Thoracic aorta (tissue), 2 donors: ENCODE measurements at regions not wholly inside any gene's neighbourhood (a gene's known extent, or its start where the extent isn't known, plus 50 kb on each side); places are given as distances from the start of the nearest gene placed in this dataset.
A peak's percentile ranks its signal among the peaks of the same experiment; 100 is the strongest.

Experiments used
- ATAC-seq: fragments of 150-250 bp; one replicate; pipeline ENCODE4 v1.8.0; 2017; ENCODE audit warnings: low read depth; ENCODE audit not compliant: insufficient number of reproducible peaks, low FRiP score
- DNase-seq: peaks from one replicate; pipeline ENCODE4 v3.0.0-alpha.2; 2020; ENCODE audit warnings: low spot score
- H3K27ac ChIP-seq, 2 donors: fragments of 200-600 bp; sonication (generic); 1 replicate in 1 of 2; 2 replicates in 1 of 2; pipeline ENCODE4 v1.5.1; 2016; ENCODE audit warnings: mild to moderate bottlenecking in 2 of 2, moderate library complexity in 2 of 2
- H3K27me3 ChIP-seq: fragments of 200-600 bp; sonication (generic); replicated peaks from 2 replicates; pipeline ENCODE4 v1.6.0; 2016; ENCODE audit warnings: mild to moderate bottlenecking; ENCODE audit not compliant: insufficient read depth
- H3K36me3 ChIP-seq: fragments of 200-600 bp; sonication (generic); one replicate; pipeline ENCODE4 v1.5.1; 2016
- H3K4me1 ChIP-seq, 2 donors: fragments of 200-600 bp; sonication (generic); 1 replicate in 1 of 2; 2 replicates in 1 of 2; pipeline versions ENCODE4 v1.5.1 to v1.6.0; 2016; ENCODE audit warnings: low read depth in 2 of 2, mild to moderate bottlenecking in 1 of 2; ENCODE audit not compliant: control insufficient read depth in 1 of 2
- H3K4me3 ChIP-seq: fragments of 200-600 bp; sonication (generic); 2 replicates; pipeline ENCODE4 v1.5.1; 2016; ENCODE audit warnings: mild to moderate bottlenecking
- H3K9me3 ChIP-seq: fragments of 200-600 bp; sonication (generic); 2 replicates; pipeline ENCODE4 v1.5.1; 2016
- CTCF ChIP-seq: fragments of 200-600 bp; sonication (generic); IDR thresholded peaks from one replicate; pipeline ENCODE4 v1.5.1; 2019; ENCODE audit warnings: antibody characterized with exemption

- H3K4me1 ChIP-seq = no peaks in the 10 kb centered on the region
- DNase-seq = no peak
- TF ChIP-seq CTCF = no peak
- H3K9me3 ChIP-seq = no peaks in the 10 kb centered on the region
- H3K27me3 ChIP-seq = no peaks in the 10 kb centered on the region
- no peak for ATAC-seq
- no peak overlapping the region for H3K27ac ChIP-seq
- no peak overlapping the region for H3K4me3 ChIP-seq
- H3K36me3 ChIP-seq = no peaks in the 10 kb centered on the region
Measured at GRCh38 chr2:37443082-37443481, 98.7 kb downstream of the QPCT start.

GRCh38 chr2:37447446-37447845, 103.0 kb downstream of the QPCT start:
- Histone ChIP-seq H3K4me3 (no peak overlapping the region), H3K9me3 (no peaks in the 10 kb centered on the region), H3K36me3 (no peaks in the 10 kb centered on the region), H3K27me3 (no peaks in the 10 kb centered on the region), H3K27ac (no peak overlapping the region), H3K4me1 (peaks cover 12 to 24% of the 10 kb centered on the region in 2 donors)
- ATAC-seq = no peak
- no peak for DNase-seq
- TF ChIP-seq CTCF = no peak

GRCh38 chr2:37448342-37449120, 104.1 kb downstream of the QPCT start:
- no peaks in the 10 kb centered on the region for H3K27me3 ChIP-seq
- peaks cover 12 to 24% of the 10 kb centered on the region in 2 donors for H3K4me1 ChIP-seq
- H3K27ac ChIP-seq = peak overlapping the region in 1 of 2 donors; percentile 54
- no peaks in the 10 kb centered on the region for H3K9me3 ChIP-seq
- H3K36me3 ChIP-seq = no peaks in the 10 kb centered on the region
- H3K4me3 ChIP-seq = no peak overlapping the region
- no peak for ATAC-seq
- no peak for TF ChIP-seq CTCF
- no peak for DNase-seq

GRCh38 chr2:37449761-37450296, 105.4 kb downstream of the QPCT start:
- DNase-seq (peak; percentile 11), ATAC-seq (peak; percentile 56)
- H3K9me3 ChIP-seq = no peaks in the 10 kb centered on the region
- TF ChIP-seq CTCF = no peak
- no peaks in the 10 kb centered on the region for H3K36me3 ChIP-seq
- H3K27me3 ChIP-seq = no peaks in the 10 kb centered on the region
- H3K4me1 ChIP-seq = peaks cover 12 to 27% of the 10 kb centered on the region in 2 donors
- peak overlapping the region; percentile 46 to 54 for H3K27ac ChIP-seq
- H3K4me3 ChIP-seq = peak overlapping the region; percentile 47

GRCh38 chr2:37453027-37453426, 108.6 kb downstream of the QPCT start:
- Histone ChIP-seq H3K27ac (no peak overlapping the region), H3K4me3 (no peak overlapping the region), H3K36me3 (no peaks in the 10 kb centered on the region), H3K4me1 (peaks cover 12 to 48% of the 10 kb centered on the region in 2 donors), H3K9me3 (no peaks in the 10 kb centered on the region), H3K27me3 (no peaks in the 10 kb centered on the region)
- DNase-seq (no peak), ATAC-seq (no peak)
- TF ChIP-seq CTCF = no peak
